ENCODE measurements at regions not wholly inside any gene's neighbourhood (a gene's known extent, or its start where the extent isn't known, plus 50 kb on each side); places are given as distances from the start of the nearest gene placed in this dataset.

GRCh38 chr18:10296491-10296890 lies 157.9 kb upstream of the APCDD1 start:
- no peak for TF ChIP-seq NFIC (IDR thresholded peaks at IDR 0.05)
- no peak for TF ChIP-seq FOXM1 (IDR thresholded peaks at IDR 0.05; ENCODE audit: borderline replicate concordance, low read depth)
- TF ChIP-seq MAX (IDR thresholded peaks at IDR 0.05): no peak
- no peak for TF ChIP-seq CREB1 (IDR thresholded peaks at IDR 0.05; ENCODE audit: low read depth)
- no peak for TF ChIP-seq REST (IDR thresholded peaks at IDR 0.05; ENCODE audit: low read depth)
- TF ChIP-seq YY1 (IDR thresholded peaks at IDR 0.05; ENCODE audit: low read depth): no peak
- no peak for TF ChIP-seq TAF1 (IDR thresholded peaks at IDR 0.05; ENCODE audit: low read depth)
- TF ChIP-seq ZBTB7A (IDR thresholded peaks at IDR 0.05; ENCODE audit: low read depth): no peak
- TF ChIP-seq CEBPB (IDR thresholded peaks at IDR 0.05): no peak

- TF ChIP-seq CREB1 (IDR thresholded peaks at IDR 0.05; ENCODE audit: low read depth) (no peak), ZBTB7A (IDR thresholded peaks at IDR 0.05; ENCODE audit: low read depth) (no peak), EP300 (IDR thresholded peaks at IDR 0.05; ENCODE audit: borderline replicate concordance) (no peak), TAF1 (IDR thresholded peaks at IDR 0.05; ENCODE audit: low read depth) (no peak), NFIC (IDR thresholded peaks at IDR 0.05) (no peak), YY1 (IDR thresholded peaks at IDR 0.05; ENCODE audit: low read depth) (no peak), CEBPB (IDR thresholded peaks at IDR 0.05) (no peak), MAX (IDR thresholded peaks at IDR 0.05) (no peak), REST (IDR thresholded peaks at IDR 0.05; ENCODE audit: low read depth) (no peak), EGR1 (IDR thresholded peaks at IDR 0.05) (no peak), RAD21 (IDR thresholded peaks at IDR 0.05; ENCODE audit: low read depth) (no peak), TEAD4 (IDR thresholded peaks at IDR 0.05) (no peak), FOXM1 (IDR thresholded peaks at IDR 0.05; ENCODE audit: borderline replicate concordance, low read depth) (no peak), USF1 (IDR thresholded peaks at IDR 0.05) (no peak), TCF12 (IDR thresholded peaks at IDR 0.05; ENCODE audit: low read depth) (no peak)
These were observed 157.3 kb upstream of the APCDD1 start for GRCh38 chr18:10297086-10297485.

GRCh38 chr18:10298346-10298745 lies 156.1 kb upstream of the APCDD1 start:
- TF ChIP-seq ZBTB7A (IDR thresholded peaks at IDR 0.05; ENCODE audit: low read depth) (no peak), EGR1 (IDR thresholded peaks at IDR 0.05) (no peak), USF1 (IDR thresholded peaks at IDR 0.05) (no peak), FOXM1 (IDR thresholded peaks at IDR 0.05; ENCODE audit: borderline replicate concordance, low read depth) (no peak), RAD21 (IDR thresholded peaks at IDR 0.05; ENCODE audit: low read depth) (no peak), TEAD4 (IDR thresholded peaks at IDR 0.05) (no peak), EP300 (IDR thresholded peaks at IDR 0.05; ENCODE audit: borderline replicate concordance) (no peak), CREB1 (IDR thresholded peaks at IDR 0.05; ENCODE audit: low read depth) (no peak), TAF1 (IDR thresholded peaks at IDR 0.05; ENCODE audit: low read depth) (no peak), NFIC (IDR thresholded peaks at IDR 0.05) (no peak), YY1 (IDR thresholded peaks at IDR 0.05; ENCODE audit: low read depth) (no peak), REST (IDR thresholded peaks at IDR 0.05; ENCODE audit: low read depth) (no peak), TCF12 (IDR thresholded peaks at IDR 0.05; ENCODE audit: low read depth) (no peak), CEBPB (IDR thresholded peaks at IDR 0.05) (no peak), MAX (IDR thresholded peaks at IDR 0.05) (no peak)

- no peak for TF ChIP-seq USF1 (IDR thresholded peaks at IDR 0.05)
- no peak for TF ChIP-seq FOXM1 (IDR thresholded peaks at IDR 0.05; ENCODE audit: borderline replicate concordance, low read depth)
- no peak for TF ChIP-seq TCF12 (IDR thresholded peaks at IDR 0.05; ENCODE audit: low read depth)
- no peak for TF ChIP-seq REST (IDR thresholded peaks at IDR 0.05; ENCODE audit: low read depth)
- no peak for TF ChIP-seq CREB1 (IDR thresholded peaks at IDR 0.05; ENCODE audit: low read depth)
- TF ChIP-seq YY1 (IDR thresholded peaks at IDR 0.05; ENCODE audit: low read depth): no peak
- TF ChIP-seq CEBPB (IDR thresholded peaks at IDR 0.05): no peak
- no peak for TF ChIP-seq ZBTB7A (IDR thresholded peaks at IDR 0.05; ENCODE audit: low read depth)
- no peak for TF ChIP-seq RAD21 (IDR thresholded peaks at IDR 0.05; ENCODE audit: low read depth)
These were observed 154.8 kb upstream of the APCDD1 start for GRCh38 chr18:10299643-10300042.

Data from Ishikawa (cell line).